Uterus (tissue), 3 donors: ENCODE measurements at regions not wholly inside any gene's neighbourhood (a gene's known extent, or its start where the extent isn't known, plus 50 kb on each side); places are given as distances from the start of the nearest gene placed in this dataset.

Experiments
- DNase-seq, 2 donors: peaks; one replicate each; pipeline ENCODE4 v3.0.0-alpha.2; 2019 to 2020
- H3K27ac ChIP-seq, 2 donors: fragments of 200-600 bp; sonication (generic); 1 replicate in 1 of 2; 2 replicates in 1 of 2; pipeline ENCODE4 v1.5.1; 2016 to 2018
- H3K27me3 ChIP-seq, 2 donors: fragments of 200-600 bp; sonication (generic); one replicate each; pipeline ENCODE4 v1.5.1; 2018 to 2019; ENCODE audit warnings: control low read depth in 1 of 2
- H3K36me3 ChIP-seq, 2 donors: fragments of 200-600 bp; sonication (generic); one replicate each; pipeline ENCODE4 v1.5.1; 2019; ENCODE audit warnings: control low read depth in 1 of 2
- H3K4me1 ChIP-seq, 2 donors: fragments of 200-600 bp; sonication (generic); one replicate each; pipeline ENCODE4 v1.5.1; 2018 to 2019; ENCODE audit warnings: control low read depth in 1 of 2
- H3K4me3 ChIP-seq, 2 donors: fragments of 200-600 bp; sonication (generic); 1 replicate in 1 of 2; 2 replicates in 1 of 2; pipeline ENCODE4 v1.5.1; 2018 to 2019; ENCODE audit warnings: mild to moderate bottlenecking in 1 of 2
- H3K9me3 ChIP-seq, 2 donors: fragments of 200-600 bp; sonication (generic); one replicate each; pipeline ENCODE4 v1.5.1; 2019; ENCODE audit warnings: control low read depth in 1 of 2
- POLR2A ChIP-seq, 2 donors: fragments of 450-650 bp; IDR thresholded peaks; one replicate each; pipeline ENCODE4 v1.6.1; 2016; ENCODE audit warnings: antibody characterized with exemption in 2 of 2, mild to moderate bottlenecking in 1 of 2, moderate library complexity in 1 of 2
- intact Hi-C: fragments of 100-400 bp; cut with DNase I; formaldehyde crosslinking; loops from one replicate; pipeline ENCODE4 v1.15.1; 2023; ENCODE audit warnings: low total_unique reads
- TF ChIP-seq, protein P1 (sequence below), 4 experiments: fragments of 200-600 bp in 2 of 4; fragments of 450-650 bp in 2 of 4; sonication (generic) in 2 of 4; IDR thresholded peaks; one replicate each; pipeline ENCODE4 v1.5.1; 2016 to 2019; ENCODE audit warnings: antibody characterized with exemption in 4 of 4, mild to moderate bottlenecking in 2 of 4, moderate library complexity in 1 of 4
- donor health status: DM: yes; HTN: yes; CAD: no.

DNA sequence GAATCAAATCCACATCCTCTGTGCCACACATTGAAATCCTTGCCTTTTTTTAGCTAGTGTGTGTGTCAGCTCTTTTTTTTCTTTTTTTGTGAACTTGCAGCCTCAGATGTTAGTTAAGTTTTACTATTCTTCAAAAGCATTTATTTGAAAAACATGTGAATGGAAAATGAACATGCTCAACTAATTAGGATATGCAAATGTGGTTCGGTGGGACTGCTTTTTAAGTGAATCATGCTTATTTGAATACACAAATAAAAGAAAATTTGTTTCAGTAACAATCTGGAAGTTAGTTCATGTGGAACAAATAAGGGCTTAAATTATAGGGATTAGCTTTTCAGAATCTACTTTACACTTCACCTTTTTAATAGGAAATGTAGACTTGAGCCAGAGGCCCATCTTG lies 751.5 kb upstream of the FAM241A start:
- Histone ChIP-seq H3K4me3 (no peak overlapping the region), H3K27me3 (no peaks in the 10 kb centered on the region), H3K36me3 (no peaks in the 10 kb centered on the region), H3K4me1 (no peaks in the 10 kb centered on the region), H3K27ac (no peak overlapping the region), H3K9me3 (no peaks in the 10 kb centered on the region)
- no peak for TF ChIP-seq POLR2A (IDR thresholded peaks at IDR 0.05)
- TF ChIP-seq, protein P1, sequence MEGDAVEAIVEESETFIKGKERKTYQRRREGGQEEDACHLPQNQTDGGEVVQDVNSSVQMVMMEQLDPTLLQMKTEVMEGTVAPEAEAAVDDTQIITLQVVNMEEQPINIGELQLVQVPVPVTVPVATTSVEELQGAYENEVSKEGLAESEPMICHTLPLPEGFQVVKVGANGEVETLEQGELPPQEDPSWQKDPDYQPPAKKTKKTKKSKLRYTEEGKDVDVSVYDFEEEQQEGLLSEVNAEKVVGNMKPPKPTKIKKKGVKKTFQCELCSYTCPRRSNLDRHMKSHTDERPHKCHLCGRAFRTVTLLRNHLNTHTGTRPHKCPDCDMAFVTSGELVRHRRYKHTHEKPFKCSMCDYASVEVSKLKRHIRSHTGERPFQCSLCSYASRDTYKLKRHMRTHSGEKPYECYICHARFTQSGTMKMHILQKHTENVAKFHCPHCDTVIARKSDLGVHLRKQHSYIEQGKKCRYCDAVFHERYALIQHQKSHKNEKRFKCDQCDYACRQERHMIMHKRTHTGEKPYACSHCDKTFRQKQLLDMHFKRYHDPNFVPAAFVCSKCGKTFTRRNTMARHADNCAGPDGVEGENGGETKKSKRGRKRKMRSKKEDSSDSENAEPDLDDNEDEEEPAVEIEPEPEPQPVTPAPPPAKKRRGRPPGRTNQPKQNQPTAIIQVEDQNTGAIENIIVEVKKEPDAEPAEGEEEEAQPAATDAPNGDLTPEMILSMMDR (IDR thresholded peaks at IDR 0.05): no peak
- intact Hi-C loops: no loop called here
- DNase-seq: no peak

DNA sequence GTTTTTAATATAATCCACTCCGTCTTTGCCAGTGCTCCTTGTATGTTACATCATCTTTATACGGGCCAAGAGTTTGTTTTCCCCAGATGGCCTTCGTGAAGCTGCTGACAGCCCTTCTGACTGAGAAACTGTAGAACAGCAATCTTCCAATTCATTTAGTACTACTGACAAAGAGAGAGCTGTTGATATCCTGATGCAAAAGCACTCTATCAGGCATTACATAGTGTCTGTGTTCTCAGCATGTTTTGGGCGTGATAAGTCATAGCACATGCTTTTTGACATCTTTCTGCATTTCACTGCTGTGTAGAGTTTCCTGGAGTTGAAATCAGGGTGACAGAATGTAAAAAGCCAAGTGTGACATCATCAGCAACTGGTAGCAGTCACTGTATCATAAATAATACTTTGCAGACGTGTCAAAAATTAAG lies 746.3 kb upstream of the FAM241A start:
- H3K27me3 ChIP-seq: no peaks in the 10 kb centered on the region
- no peak for DNase-seq
- H3K4me3 ChIP-seq: no peak overlapping the region
- no peak overlapping the region for H3K27ac ChIP-seq
- TF ChIP-seq, protein P1 (IDR thresholded peaks at IDR 0.05): no peak
- no peak for TF ChIP-seq POLR2A (IDR thresholded peaks at IDR 0.05)
- H3K9me3 ChIP-seq: no peaks in the 10 kb centered on the region
- H3K36me3 ChIP-seq: no peaks in the 10 kb centered on the region
- intact Hi-C loops: no loop called here
- H3K4me1 ChIP-seq: no peaks in the 10 kb centered on the region

DNA sequence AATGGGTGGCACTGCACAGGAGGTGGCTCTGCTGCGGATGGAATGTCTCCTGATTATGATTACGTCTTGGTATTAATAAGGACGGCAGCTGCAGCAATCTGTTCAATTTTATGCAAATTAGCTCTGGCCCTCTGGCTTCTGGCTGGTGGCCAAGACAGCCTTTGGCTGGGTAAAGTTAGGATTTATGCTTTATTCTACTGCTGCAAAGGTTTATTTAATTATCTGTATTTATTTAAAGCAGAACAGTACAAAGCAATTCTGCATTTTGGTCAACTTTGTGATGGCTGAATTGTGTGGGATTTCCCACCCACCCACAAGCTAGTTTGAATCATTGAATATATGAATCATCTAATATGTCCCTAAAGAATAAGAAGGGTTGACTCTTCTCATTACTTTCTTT lies 745.6 kb upstream of the FAM241A start:
- no peak for TF ChIP-seq POLR2A (IDR thresholded peaks at IDR 0.05)
- TF ChIP-seq, protein P1 (IDR thresholded peaks at IDR 0.05): no peak
- intact Hi-C loops: no loop called here
- Histone ChIP-seq H3K27me3 (no peaks in the 10 kb centered on the region), H3K4me3 (no peak overlapping the region), H3K4me1 (no peaks in the 10 kb centered on the region), H3K27ac (no peak overlapping the region), H3K36me3 (no peaks in the 10 kb centered on the region), H3K9me3 (no peaks in the 10 kb centered on the region)
- DNase-seq: no peak

DNA sequence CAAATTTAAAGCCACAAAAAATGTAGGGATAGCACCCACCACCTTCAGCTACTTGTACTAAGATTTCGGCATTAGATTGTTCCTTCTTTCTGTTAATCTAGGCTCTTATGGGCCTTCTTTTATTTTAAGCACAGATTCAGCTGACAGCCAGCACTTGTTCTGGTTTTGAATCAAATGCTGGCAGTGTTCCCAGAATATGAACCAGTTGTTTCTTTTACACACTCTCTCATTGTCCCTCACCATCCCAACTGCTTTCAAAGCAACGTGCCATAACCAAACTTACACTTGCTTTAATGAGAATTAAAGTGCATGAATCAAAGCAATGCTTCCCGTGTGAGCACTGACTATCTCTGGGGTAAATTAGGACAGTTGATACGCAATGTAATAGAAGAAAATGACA lies 744.5 kb upstream of the FAM241A start:
- Histone ChIP-seq H3K27ac (no peak overlapping the region), H3K36me3 (no peaks in the 10 kb centered on the region), H3K4me1 (no peaks in the 10 kb centered on the region), H3K27me3 (no peaks in the 10 kb centered on the region), H3K9me3 (no peaks in the 10 kb centered on the region), H3K4me3 (no peak overlapping the region)
- intact Hi-C loops: no loop called here
- DNase-seq: no peak
- TF ChIP-seq, protein P1 (IDR thresholded peaks at IDR 0.05): no peak
- no peak for TF ChIP-seq POLR2A (IDR thresholded peaks at IDR 0.05)

DNA sequence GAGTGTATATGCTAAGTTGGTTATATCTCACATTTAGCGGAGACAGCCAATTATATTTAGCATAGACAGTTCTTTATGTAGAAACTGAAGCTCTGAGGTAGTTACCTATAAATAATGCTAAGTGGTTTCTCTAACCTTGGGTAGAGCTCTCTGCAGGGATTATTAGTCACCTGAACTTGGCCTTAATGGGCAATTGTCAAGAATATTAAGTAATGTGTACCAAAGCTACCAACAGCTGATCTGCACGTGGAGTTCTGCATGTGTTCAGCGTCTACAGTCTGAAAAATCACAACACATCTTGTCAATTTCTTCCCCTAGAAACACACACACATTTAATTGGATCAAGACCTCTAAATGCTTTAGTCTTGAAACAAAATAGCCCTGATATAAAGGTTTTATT lies 740.6 kb upstream of the FAM241A start:
- TF ChIP-seq, protein P1 (IDR thresholded peaks at IDR 0.05): no peak
- TF ChIP-seq POLR2A (IDR thresholded peaks at IDR 0.05): no peak
- intact Hi-C loops: no loop called here
- Histone ChIP-seq H3K27me3 (no peaks in the 10 kb centered on the region), H3K4me1 (no peaks in the 10 kb centered on the region), H3K27ac (no peak overlapping the region), H3K36me3 (no peaks in the 10 kb centered on the region), H3K4me3 (no peak overlapping the region), H3K9me3 (no peaks in the 10 kb centered on the region)
- no peak for DNase-seq
